A549 (cell line): ENCODE measurements at regions not wholly inside any gene's neighbourhood (a gene's known extent, or its start where the extent isn't known, plus 50 kb on each side); places are given as distances from the start of the nearest gene placed in this dataset.

Source experiments
- ATAC-seq, 2 experiments: fragments of 200-7000 bp in 1 of 2; fragments of >200 bp in 1 of 2; cut with Nextera tagmentation in 1 of 2; cut with Tn5 transposase in 1 of 2; 3 replicates each; pipeline versions ENCODE4 v1.8.0 to v1.9.1; 2018 to 2020; ENCODE audit warnings: mild to moderate bottlenecking in 1 of 2, moderate library complexity in 1 of 2
- CTCF ChIA-PET: fragments of 300-600 bp; sonication (Branson Sonifier 250); formaldehyde crosslinking; extraction: SDS; loops from one replicate; lab custom pipeline; 2021; ENCODE audit warnings: antibody characterized with exemption, inconsistent platforms; lab: Yijun Ruan, JAX
- POLR2A ChIA-PET: fragments of 350-600 bp; formaldehyde crosslinking; extraction: SDS; loops from one replicate; lab custom pipeline; 2021; ENCODE audit warnings: antibody characterized with exemption, inconsistent platforms; lab: Yijun Ruan, JAX
- DNase-seq, 2 experiments: peaks; one replicate each; pipeline versions ENCODE4 v3.0.0 to v3.0.0-alpha.2; 2011 to 2016; ENCODE audit warnings: low read depth in 1 of 2, low spot score in 1 of 2
- FAIRE-seq: peaks from 2 replicates; lab custom pipeline; 2011; peaks lifted over from hg19 to GRCh38; lab: Jason Lieb, UNC
- H3K27ac ChIP-seq, 2 experiments: fragments of >200 bp; sonication (Bioruptor Twin); formaldehyde crosslinking; 3 replicates each; pipeline ENCODE4 v1.5.1; 2016 to 2017
- H3K4me1 ChIP-seq: fragments of >200 bp; sonication (Bioruptor Twin); formaldehyde crosslinking; 3 replicates; pipeline ENCODE4 v1.6.1; 2016
- H3K4me2 ChIP-seq: fragments of >200 bp; sonication (Bioruptor Twin); formaldehyde crosslinking; 3 replicates; pipeline ENCODE4 v1.6.1; 2016
- H3K4me3 ChIP-seq: fragments of >200 bp; sonication (Bioruptor Twin); formaldehyde crosslinking; 3 replicates; pipeline ENCODE4 v1.5.1; 2016
- H3K9me3 ChIP-seq: fragments of >200 bp; sonication (Bioruptor Twin); formaldehyde crosslinking; 3 replicates; pipeline ENCODE4 v1.6.1; 2016
- CBX2 ChIP-seq: fragments of 200-600 bp; sonication (generic); IDR thresholded peaks from 2 replicates; pipeline ENCODE4 v1.6.1; 2016; ENCODE audit warnings: low read depth, mild to moderate bottlenecking, borderline replicate concordance
- CTCF ChIP-seq: fragments of >200 bp; sonication (Bioruptor Twin); formaldehyde crosslinking; IDR thresholded peaks from 3 replicates; pipeline ENCODE4 v1.5.1; 2016
- E2F6 ChIP-seq: IDR thresholded peaks from 2 replicates; pipeline ENCODE4 v1.6.1; 2012; ENCODE audit warnings: low read depth, borderline replicate concordance
- EHF ChIP-seq: fragments of 250-450 bp; sonication (Bioruptor Pico); IDR thresholded peaks from 2 replicates; pipeline ENCODE4 v1.5.0; 2020; ENCODE audit warnings: mild to moderate bottlenecking
- EHMT2 ChIP-seq: fragments of 200-600 bp; sonication (generic); IDR thresholded peaks from 2 replicates; pipeline ENCODE4 v1.6.1; 2016; ENCODE audit warnings: antibody characterized with exemption, low read depth, mild to moderate bottlenecking, moderate library complexity
- EP300 ChIP-seq, 2 experiments: fragments of >200 bp; sonication (Bioruptor Twin); formaldehyde crosslinking; IDR thresholded peaks; 2 replicates in 1 of 2; 3 replicates in 1 of 2; pipeline ENCODE4 v1.6.1; 2016 to 2017
- FOSL2 ChIP-seq, 2 experiments: fragments of 450-650 bp in 1 of 2; fragments of >200 bp in 1 of 2; sonication (Bioruptor Twin) in 1 of 2; formaldehyde crosslinking; IDR thresholded peaks; 2 replicates each; pipeline versions ENCODE4 v1.5.0 to v1.6.1; 2016 to 2020; ENCODE audit warnings: mild to moderate bottlenecking in 1 of 2, moderate library complexity in 1 of 2
- GATA3 ChIP-seq: IDR thresholded peaks from 2 replicates; pipeline ENCODE4 v1.6.1; 2012; ENCODE audit warnings: borderline replicate concordance
- HDAC2 ChIP-seq: fragments of 200-600 bp; sonication (generic); IDR thresholded peaks from 2 replicates; pipeline ENCODE4 v1.6.1; 2016
- HOXA7 ChIP-seq: fragments of 250-450 bp; sonication (Bioruptor Pico); IDR thresholded peaks from 2 replicates; pipeline ENCODE4 v1.5.0; 2020; ENCODE audit warnings: mild to moderate bottlenecking, moderate library complexity
- HOXB5 ChIP-seq: fragments of 250-450 bp; sonication (Bioruptor Pico); IDR thresholded peaks from 2 replicates; pipeline ENCODE4 v1.5.0; 2020; ENCODE audit warnings: mild to moderate bottlenecking, moderate library complexity
- KDM1A ChIP-seq: fragments of 200-600 bp; sonication (generic); IDR thresholded peaks from 2 replicates; pipeline ENCODE4 v1.6.1; 2016; ENCODE audit warnings: low read depth, mild to moderate bottlenecking
- PHF8 ChIP-seq: fragments of 200-600 bp; sonication (generic); IDR thresholded peaks from 2 replicates; pipeline ENCODE4 v1.6.1; 2016; ENCODE audit warnings: low read depth, mild to moderate bottlenecking, antibody characterized with exemption, moderate library complexity, borderline replicate concordance
- RAD21 ChIP-seq, 2 experiments: fragments of >200 bp in 1 of 2; sonication (Bioruptor Twin) in 1 of 2; formaldehyde crosslinking in 1 of 2; IDR thresholded peaks in 1 of 2; conservative IDR thresholded peaks in 1 of 2; 2 replicates in 1 of 2; 3 replicates in 1 of 2; pipeline ENCODE4 v1.6.1; 2012 to 2018; ENCODE audit warnings: inconsistent platforms in 1 of 2
- RCOR1 ChIP-seq: fragments of 150-350 bp; IDR thresholded peaks from 2 replicates; pipeline ENCODE4 v1.6.1; 2014; ENCODE audit warnings: antibody characterized with exemption, low read length, low read depth
- ZC3H11A ChIP-seq: fragments of 450-650 bp; IDR thresholded peaks from 2 replicates; pipeline ENCODE4 v1.6.1; 2014; ENCODE audit warnings: antibody characterized with exemption, mild to moderate bottlenecking
- ZNF302 ChIP-seq: fragments of 250-450 bp; sonication (Bioruptor Pico); IDR thresholded peaks from 2 replicates; pipeline ENCODE4 v1.9.0; 2021; ENCODE audit warnings: inconsistent platforms, mild to moderate bottlenecking, moderate library complexity
- ZSCAN20 ChIP-seq: fragments of 250-450 bp; sonication (Bioruptor Pico); IDR thresholded peaks from 2 replicates; pipeline ENCODE4 v1.8.0; 2022; ENCODE audit warnings: mild to moderate bottlenecking, moderate library complexity
- WGBS: methylation state at CpG from one replicate; pipeline ENCODE4 v1.1.6; 2017; ENCODE audit errors: missing lambda C conversion rate; 5-methylcytosine and 5-hydroxymethylcytosine counted together
- TF ChIP-seq, protein P1 (sequence below): fragments of 150-350 bp; IDR thresholded peaks from 2 replicates; pipeline ENCODE4 v1.6.1; 2014; ENCODE audit warnings: low read depth, mild to moderate bottlenecking, low read length
- TF ChIP-seq, protein P2 (sequence below): fragments of 250-450 bp; sonication (Bioruptor Pico); IDR thresholded peaks from 2 replicates; pipeline ENCODE4 v1.5.0; 2020; ENCODE audit warnings: low read depth, mild to moderate bottlenecking, moderate library complexity

DNA sequence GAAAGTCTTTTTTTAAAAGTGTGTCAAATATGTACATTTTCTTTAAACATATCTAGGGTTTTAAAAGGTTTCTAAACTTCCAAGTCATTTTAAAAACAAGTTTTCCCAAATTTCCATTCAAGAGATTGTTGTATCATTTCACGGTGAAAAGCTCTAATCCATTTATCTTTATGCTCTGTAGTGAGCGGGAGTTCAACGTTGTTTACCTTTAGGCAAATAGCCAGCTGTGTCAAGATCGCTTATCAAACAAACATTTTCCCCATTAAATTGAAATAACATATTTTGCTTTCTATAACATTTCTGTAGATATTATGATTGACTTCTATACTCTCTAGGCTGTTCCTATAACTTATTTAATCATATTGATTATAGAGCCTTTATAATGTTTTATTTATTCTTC lies 75.1 kb downstream of the CTSL start:
- H3K27ac ChIP-seq, result no peak overlapping the region
- ChIA-PET CTCF (interaction anchor here (1.4 to 23.9 kb wide), 4 partner anchors 8 to 120 kb away, joined by 3 to 473 read pairs (median 79); partner anchors contain the start of gene CTSL), POLR2A (no interaction called here)
- WGBS, result 67% methylated on average over 4 of the region's 4 CpGs
- ATAC-seq (no peak), FAIRE-seq (no peak), DNase-seq (no peak)
- H3K4me3 ChIP-seq, result no peak overlapping the region
- H3K4me1 ChIP-seq, result peaks cover 11% of the 10 kb centered on the region
- H3K9me3 ChIP-seq, result no peaks in the 10 kb centered on the region
- no peak overlapping the region for H3K4me2 ChIP-seq
- TF ChIP-seq RCOR1, result no peak
- no peak for TF ChIP-seq PHF8
- TF ChIP-seq HDAC2, result no peak
- TF ChIP-seq, protein P1, sequence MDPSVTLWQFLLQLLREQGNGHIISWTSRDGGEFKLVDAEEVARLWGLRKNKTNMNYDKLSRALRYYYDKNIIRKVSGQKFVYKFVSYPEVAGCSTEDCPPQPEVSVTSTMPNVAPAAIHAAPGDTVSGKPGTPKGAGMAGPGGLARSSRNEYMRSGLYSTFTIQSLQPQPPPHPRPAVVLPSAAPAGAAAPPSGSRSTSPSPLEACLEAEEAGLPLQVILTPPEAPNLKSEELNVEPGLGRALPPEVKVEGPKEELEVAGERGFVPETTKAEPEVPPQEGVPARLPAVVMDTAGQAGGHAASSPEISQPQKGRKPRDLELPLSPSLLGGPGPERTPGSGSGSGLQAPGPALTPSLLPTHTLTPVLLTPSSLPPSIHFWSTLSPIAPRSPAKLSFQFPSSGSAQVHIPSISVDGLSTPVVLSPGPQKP, result no peak
- TF ChIP-seq FOSL2 (IDR thresholded peaks at IDR 0.05), result no peak
- TF ChIP-seq FOSL2 (CRISPR knock-in tag; IDR thresholded peaks at IDR 0.05), result no peak
- no peak for TF ChIP-seq GATA3
- TF ChIP-seq ZNF302 (CRISPR knock-in tag), result no peak
- TF ChIP-seq, protein P2, sequence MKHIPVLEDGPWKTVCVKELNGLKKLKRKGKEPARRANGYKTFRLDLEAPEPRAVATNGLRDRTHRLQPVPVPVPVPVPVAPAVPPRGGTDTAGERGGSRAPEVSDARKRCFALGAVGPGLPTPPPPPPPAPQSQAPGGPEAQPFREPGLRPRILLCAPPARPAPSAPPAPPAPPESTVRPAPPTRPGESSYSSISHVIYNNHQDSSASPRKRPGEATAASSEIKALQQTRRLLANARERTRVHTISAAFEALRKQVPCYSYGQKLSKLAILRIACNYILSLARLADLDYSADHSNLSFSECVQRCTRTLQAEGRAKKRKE (CRISPR knock-in tag), result no peak
- no peak for TF ChIP-seq CTCF
- TF ChIP-seq ZSCAN20 (CRISPR knock-in tag), result no peak
- TF ChIP-seq EHMT2, result no peak
- no peak for TF ChIP-seq KDM1A
- no peak for TF ChIP-seq ZC3H11A
- TF ChIP-seq EP300 (IDR thresholded peaks at IDR 0.05), result no peak
- TF ChIP-seq EHF (CRISPR knock-in tag), result no peak
- no peak for TF ChIP-seq E2F6
- no peak for TF ChIP-seq CBX2
- no peak for TF ChIP-seq HOXB5
- no peak for TF ChIP-seq HOXA7 (CRISPR knock-in tag)
- TF ChIP-seq, all 56 proteins: peak for 0

DNA sequence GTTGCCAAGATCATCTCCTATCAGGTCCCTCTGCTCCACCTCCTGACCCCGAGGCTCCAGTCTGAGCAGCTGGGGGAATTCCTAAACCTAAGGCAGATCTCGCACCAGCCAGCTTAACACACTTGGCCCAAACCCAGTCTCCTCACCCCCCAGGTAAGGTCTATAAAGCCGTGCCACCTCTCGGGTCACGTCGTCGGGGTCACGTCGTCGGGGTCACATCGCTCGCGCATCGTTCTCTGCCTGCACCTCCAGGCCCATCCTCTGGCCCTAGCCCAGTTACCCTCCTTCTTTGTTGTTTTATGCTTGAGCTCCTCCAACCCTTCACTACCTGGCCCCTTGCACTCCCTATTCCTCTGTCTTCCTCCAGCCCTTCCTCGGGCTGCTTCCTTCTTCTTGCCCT lies 77.2 kb downstream of the CTSL start:
- no peak overlapping the region for H3K27ac ChIP-seq
- ATAC-seq (no peak), FAIRE-seq (no peak), DNase-seq (no peak)
- peaks cover 6% of the 10 kb centered on the region for H3K4me1 ChIP-seq
- ChIA-PET CTCF (interaction anchor here (0.5 to 23.9 kb wide), 5 partner anchors 8 to 330 kb away, joined by 3 to 473 read pairs (median 8); no protein-coding TSS in a partner anchor), POLR2A (no interaction called here)
- whole genome bisulfite sequencing, result 92% methylated on average over 15 of the region's 15 CpGs
- H3K9me3 ChIP-seq, result no peaks in the 10 kb centered on the region
- H3K4me3 ChIP-seq, result no peak overlapping the region
- TF ChIP-seq RAD21 (conservative IDR thresholded peaks at IDR 0.05 in 1 of 2, IDR thresholded peaks at IDR 0.05 in 1 of 2), result no peak
- no peak for TF ChIP-seq ZC3H11A
- H3K4me2 ChIP-seq, result no peak overlapping the region
